NCI-H146 treated with DMSO at 0.1 percent for 48 hours (cell line): ENCODE measurements at regions not wholly inside any gene's neighbourhood (a gene's known extent, or its start where the extent isn't known, plus 50 kb on each side); places are given as distances from the start of the nearest gene placed in this dataset.

Experiments
- DNase-seq: peaks from one replicate; lab custom pipeline; 2025; ENCODE audit not compliant: unreplicated experiment; lab: John Stamatoyannopoulos, UW

DNA sequence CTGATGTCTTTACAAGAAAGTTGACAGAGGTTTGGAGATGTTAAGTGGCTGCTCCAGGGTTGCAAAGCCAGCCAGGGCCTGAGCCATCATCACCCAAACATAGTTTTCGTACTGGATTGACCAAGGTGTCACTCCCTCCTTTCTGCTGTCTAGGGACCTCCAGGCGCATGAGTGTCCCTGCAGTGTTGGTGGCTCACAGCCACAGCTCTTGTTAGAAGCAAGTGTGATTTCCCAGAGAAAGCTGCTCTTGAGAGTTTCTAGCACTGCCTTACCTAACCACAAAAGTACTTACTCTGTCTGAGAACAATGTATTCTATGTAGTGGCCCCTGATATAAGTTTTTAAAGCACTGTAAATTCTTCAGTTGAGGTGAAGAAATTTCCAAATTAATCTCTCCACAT, 144.1 kb downstream of the SOX2 start:
- no peak for DNase-seq

DNA sequence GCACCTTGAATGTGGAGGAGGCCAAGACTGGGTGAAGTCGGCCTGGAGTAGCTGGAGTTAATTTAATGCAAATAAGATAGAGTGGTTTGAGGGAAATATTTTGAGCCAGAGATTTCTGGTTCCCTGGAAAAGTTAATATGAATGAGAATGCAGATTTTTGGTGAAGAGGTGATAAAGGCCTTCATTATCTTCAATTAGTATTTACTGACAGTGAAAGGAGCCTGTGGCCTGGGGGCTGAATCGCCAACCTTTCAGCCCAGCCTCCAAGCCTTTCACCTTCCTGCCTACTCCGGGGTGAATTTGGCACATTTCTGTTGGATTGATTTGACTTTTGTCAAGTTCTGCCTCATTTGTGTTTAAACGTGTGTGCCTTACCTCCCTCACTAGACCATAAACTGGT, 147.8 kb downstream of the SOX2 start:
- peak; percentile 83 for DNase-seq

- peak; percentile 93 for DNase-seq
Observed at GRCh38 chr3:181860235-181860634, 148.5 kb downstream of the SOX2 start.

GRCh38 chr3:181862502-181862901, 150.8 kb downstream of the SOX2 start:
- DNase-seq = no peak

DNA sequence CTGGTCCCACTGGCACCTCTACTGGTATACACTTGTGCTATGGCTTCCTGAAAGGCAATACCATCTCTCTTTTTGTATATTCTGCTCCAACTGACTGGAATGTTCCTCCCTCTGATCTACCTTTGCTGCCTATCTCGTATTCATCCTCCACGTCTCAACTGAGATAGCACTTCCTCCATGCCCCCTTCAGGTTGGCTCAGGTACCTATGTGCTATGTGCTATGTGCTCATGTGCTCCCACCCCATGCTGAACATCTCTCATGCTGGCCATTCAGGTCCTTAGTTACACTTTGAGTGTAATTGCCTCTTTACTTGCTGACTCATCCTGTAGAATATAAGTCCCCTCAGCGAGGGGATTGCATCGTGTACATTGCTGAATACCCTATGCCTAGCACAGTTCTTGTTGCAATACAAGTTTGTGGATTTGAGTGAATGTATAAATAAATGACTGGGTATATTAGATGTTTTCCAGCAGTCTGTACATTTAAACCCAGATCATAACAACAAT, 156.9 kb downstream of the SOX2 start:
- peak; percentile 97 for DNase-seq

DNA sequence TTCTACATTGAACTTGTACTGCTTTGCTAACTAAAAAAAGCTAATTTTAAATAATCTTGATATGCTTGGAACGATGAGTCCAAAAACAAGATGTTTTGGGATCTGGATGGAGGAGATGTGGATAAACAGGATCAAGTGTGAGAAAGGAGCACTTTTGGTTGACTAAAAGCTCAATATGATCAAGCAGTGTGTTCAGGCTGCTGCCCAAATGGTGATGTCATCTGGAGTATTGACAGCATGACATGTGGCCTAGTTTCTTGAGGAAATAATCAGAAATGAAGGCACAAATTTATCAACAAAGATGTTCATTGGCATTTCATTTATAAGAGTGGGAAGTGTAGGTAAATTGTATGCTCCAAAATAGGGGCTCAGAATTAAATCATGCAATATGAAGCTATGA, 161.2 kb downstream of the SOX2 start:
- no peak for DNase-seq

- DNase-seq = no peak
Observed at GRCh38 chr3:181879926-181880325, 168.2 kb downstream of the SOX2 start.

GRCh38 chr3:181880331-181880730, 168.6 kb downstream of the SOX2 start:
- peak; percentile 99 for DNase-seq

GRCh38 chr3:181881749-181882148, 170.0 kb downstream of the SOX2 start:
- DNase-seq = no peak

- no peak for DNase-seq
Observed at GRCh38 chr3:181885868-181886630, 174.3 kb downstream of the SOX2 start.

GRCh38 chr3:181886676-181887075, 175.0 kb downstream of the SOX2 start:
- DNase-seq = no peak

- DNase-seq = no peak
Observed at GRCh38 chr3:181887685-181888084, 176.0 kb downstream of the SOX2 start.

DNA sequence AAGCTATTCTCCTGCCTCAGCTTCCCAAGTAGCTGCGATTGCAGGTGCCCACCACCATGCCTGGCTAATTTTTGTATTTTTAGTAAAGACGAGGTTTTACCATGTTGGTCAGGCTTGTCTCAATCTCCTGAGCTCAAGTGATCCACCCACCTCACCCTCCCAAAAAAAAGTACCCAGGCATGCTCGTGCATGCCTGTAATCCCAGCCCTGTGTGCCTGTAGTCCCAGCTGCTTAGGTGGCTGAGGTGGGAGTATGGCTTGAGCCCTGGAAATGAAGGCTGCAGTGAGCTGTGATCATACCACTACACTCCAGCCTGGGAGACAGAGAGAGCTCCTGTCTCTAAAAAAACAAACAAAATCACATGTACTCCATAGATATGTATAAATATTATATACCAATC, 176.5 kb downstream of the SOX2 start:
- no peak for DNase-seq

DNA sequence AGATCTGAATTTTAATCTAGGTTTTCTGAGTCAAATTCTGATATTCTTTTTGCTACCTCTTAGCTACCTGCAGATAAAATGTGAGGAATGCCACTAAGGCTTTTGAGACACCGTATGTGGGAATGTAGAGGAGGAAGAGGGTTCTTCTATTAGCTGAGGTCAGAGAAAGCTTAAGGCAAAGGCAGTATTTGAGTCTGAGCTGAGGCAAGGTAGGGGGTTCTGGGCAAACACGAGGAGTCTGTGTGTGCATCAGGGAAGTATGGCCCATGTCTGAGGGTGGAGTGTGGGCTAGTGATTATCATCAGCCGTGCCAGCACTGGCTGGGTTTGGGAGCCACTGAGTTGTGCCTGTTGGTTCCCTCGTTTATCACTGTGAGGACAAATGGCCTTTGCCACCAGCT, 181.1 kb downstream of the SOX2 start:
- DNase-seq = peak; percentile 58

- no peak for DNase-seq
Observed at GRCh38 chr3:181896605-181897004, 184.9 kb downstream of the SOX2 start.

DNA sequence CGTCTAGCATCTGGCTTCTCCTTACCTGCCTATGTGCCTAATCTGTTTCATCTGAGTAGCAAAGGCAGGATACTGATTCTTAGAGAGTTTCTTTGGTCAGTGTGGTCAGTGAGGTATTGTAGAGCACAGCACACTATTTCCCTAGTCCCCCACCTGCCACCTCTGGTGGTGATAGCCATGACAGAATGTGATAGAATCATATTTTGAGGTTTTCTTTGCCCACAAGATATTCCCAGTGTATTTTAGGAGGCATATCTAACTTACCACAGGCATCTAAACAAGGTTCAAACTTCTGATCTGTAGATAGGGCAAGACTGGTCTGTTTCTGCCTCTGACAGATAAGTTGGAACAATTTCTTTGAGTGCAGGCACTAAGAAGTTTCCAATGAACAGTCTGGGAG, 188.0 kb downstream of the SOX2 start:
- no peak for DNase-seq

- DNase-seq = no peak
Observed at GRCh38 chr3:181901626-181902025, 189.9 kb downstream of the SOX2 start.

- DNase-seq = no peak
Observed at GRCh38 chr3:181906338-181906737, 194.6 kb downstream of the SOX2 start.

DNA sequence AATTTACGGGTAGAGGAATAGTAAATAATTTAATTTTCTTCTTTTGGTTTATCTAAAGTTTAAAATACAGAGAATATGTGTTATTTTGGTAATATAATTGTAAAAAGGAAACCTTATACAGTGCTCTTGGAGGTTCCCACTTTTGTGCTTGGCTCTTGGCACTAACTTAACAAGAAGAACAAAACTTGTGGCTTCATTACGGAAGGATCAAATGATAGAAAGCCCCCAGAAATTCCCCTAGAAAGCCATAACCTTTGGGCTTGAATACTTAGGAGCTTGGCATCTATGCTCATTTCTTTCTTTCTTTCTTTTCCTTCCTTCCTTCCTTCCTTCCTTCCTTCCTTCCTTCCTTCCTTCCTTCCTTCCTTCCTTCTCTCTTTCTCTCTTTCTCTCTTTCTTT, 197.5 kb downstream of the SOX2 start:
- no peak for DNase-seq

- DNase-seq = no peak
Observed at GRCh38 chr3:181912384-181912783, 200.7 kb downstream of the SOX2 start.

GRCh38 chr3:181913254-181913653, 201.5 kb downstream of the SOX2 start:
- DNase-seq = peak; percentile 60

DNA sequence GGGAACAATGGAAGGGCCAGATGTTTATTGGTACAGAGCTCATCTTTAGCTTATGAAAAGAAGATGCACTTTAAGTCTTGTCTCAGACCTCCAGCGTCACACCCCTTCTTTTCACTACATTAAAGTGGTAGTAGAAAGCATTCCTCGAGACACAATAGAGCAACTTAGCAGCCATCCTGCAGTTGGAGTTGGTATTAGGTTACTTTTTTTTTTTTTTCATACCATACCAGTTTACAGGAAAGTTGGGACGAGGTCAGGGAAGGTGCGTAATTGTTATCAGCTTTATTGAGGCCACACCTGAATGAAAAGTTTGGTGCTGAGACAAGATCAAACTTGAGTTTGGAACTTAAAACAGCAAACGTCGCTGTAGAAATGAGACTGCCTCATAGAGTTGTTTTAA, 203.8 kb downstream of the SOX2 start:
- no peak for DNase-seq

DNA sequence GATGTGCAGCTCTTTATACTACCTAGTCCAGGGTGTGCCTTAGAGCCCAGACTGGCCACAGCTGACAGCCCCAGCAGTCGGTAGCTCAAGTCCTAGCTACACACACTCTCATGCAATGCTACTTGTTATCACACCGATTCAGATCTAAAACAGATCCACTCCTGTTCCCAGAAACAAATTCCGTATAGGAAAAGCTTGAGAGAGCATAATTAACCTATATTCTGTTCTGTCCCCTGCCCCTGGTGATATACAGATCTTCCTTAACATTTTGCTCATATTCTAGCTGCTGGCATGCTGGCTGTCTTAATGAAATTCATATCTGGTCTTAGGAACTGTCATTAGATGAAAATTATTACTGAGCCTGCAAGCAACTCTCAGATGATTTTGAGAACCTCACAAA, 204.3 kb downstream of the SOX2 start:
- DNase-seq = no peak
